KMS-11 (cell line): ENCODE measurements at regions not wholly inside any gene's neighbourhood (a gene's known extent, or its start where the extent isn't known, plus 50 kb on each side); places are given as distances from the start of the nearest gene placed in this dataset.

Experiments
- H2AFZ ChIP-seq: fragments of 200-600 bp; sonication (generic); 2 replicates; pipeline ENCODE4 v1.6.1; 2016; ENCODE audit warnings: antibody characterized with exemption, mixed run types, low read depth
- H3K27ac ChIP-seq: fragments of 200-600 bp; sonication (generic); 2 replicates; pipeline ENCODE4 v1.6.1; 2016; ENCODE audit warnings: mild to moderate bottlenecking, mixed run types
- H3K27me3 ChIP-seq: fragments of 200-600 bp; sonication (generic); 2 replicates; pipeline ENCODE4 v1.6.1; 2017; ENCODE audit warnings: mild to moderate bottlenecking, low read depth, mixed run types, moderate library complexity; ENCODE audit not compliant: insufficient read depth
- H3K36me3 ChIP-seq: fragments of 200-600 bp; sonication (generic); 2 replicates; pipeline ENCODE4 v1.6.1; 2017; ENCODE audit warnings: mild to moderate bottlenecking, mixed run types; ENCODE audit not compliant: insufficient read depth
- H3K4me1 ChIP-seq: fragments of 200-600 bp; sonication (generic); 2 replicates; pipeline ENCODE4 v1.6.1; 2016; ENCODE audit warnings: mild to moderate bottlenecking, low read depth, mixed run types; ENCODE audit not compliant: poor library complexity, severe bottlenecking
- H3K4me2 ChIP-seq: fragments of 200-600 bp; sonication (generic); 2 replicates; pipeline ENCODE4 v1.7.0; 2016; ENCODE audit warnings: mild to moderate bottlenecking, mixed run types
- H3K4me3 ChIP-seq: fragments of 200-600 bp; sonication (generic); IDR thresholded peaks from 2 replicates; pipeline ENCODE4 v1.6.1; 2017; ENCODE audit warnings: low read depth, low read length, mixed read lengths; ENCODE audit not compliant: insufficient read depth
- H3K79me2 ChIP-seq: fragments of 200-600 bp; sonication (generic); 2 replicates; pipeline ENCODE4 v1.6.1; 2016; ENCODE audit warnings: low read depth, mixed run types; ENCODE audit not compliant: insufficient read depth
- H3K9ac ChIP-seq: fragments of 200-600 bp; sonication (generic); 2 replicates; pipeline ENCODE4 v1.6.1; 2016; ENCODE audit warnings: mild to moderate bottlenecking, mixed run types
- H4K20me1 ChIP-seq: fragments of 200-600 bp; sonication (generic); 2 replicates; pipeline ENCODE4 v1.6.1; 2016; ENCODE audit warnings: mild to moderate bottlenecking, mixed run types; ENCODE audit not compliant: insufficient read depth
- TF ChIP-seq, protein P1 (sequence below): fragments of 200-600 bp; sonication (generic); conservative IDR thresholded peaks from 2 replicates; pipeline ENCODE4 v1.6.1; 2017; ENCODE audit warnings: low read depth, mild to moderate bottlenecking, antibody characterized with exemption, low read length, moderate library complexity, mixed read lengths

DNA sequence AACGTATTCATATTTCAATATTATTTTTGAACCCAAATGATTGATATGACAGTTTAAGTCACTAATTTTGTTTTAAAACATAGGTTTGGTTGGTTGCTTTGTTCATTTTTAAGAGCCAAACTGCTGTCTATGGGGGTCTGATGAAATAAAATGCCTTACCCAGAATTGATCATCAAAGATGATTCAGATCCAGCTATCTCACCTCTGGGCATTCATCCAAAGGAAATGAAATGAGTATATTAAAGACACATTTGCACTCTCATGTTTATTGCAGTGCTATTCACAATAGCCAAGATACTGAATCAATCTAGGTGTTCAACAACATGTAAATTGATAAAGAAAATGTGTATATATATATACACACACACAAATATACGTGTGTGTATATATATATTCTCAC, 326.9 kb upstream of the GULP1 start:
- no peaks in the 10 kb centered on the region for H4K20me1 ChIP-seq
- H3K9ac ChIP-seq = no peak overlapping the region
- no peaks in the 10 kb centered on the region for H3K36me3 ChIP-seq
- TF ChIP-seq, protein P1, sequence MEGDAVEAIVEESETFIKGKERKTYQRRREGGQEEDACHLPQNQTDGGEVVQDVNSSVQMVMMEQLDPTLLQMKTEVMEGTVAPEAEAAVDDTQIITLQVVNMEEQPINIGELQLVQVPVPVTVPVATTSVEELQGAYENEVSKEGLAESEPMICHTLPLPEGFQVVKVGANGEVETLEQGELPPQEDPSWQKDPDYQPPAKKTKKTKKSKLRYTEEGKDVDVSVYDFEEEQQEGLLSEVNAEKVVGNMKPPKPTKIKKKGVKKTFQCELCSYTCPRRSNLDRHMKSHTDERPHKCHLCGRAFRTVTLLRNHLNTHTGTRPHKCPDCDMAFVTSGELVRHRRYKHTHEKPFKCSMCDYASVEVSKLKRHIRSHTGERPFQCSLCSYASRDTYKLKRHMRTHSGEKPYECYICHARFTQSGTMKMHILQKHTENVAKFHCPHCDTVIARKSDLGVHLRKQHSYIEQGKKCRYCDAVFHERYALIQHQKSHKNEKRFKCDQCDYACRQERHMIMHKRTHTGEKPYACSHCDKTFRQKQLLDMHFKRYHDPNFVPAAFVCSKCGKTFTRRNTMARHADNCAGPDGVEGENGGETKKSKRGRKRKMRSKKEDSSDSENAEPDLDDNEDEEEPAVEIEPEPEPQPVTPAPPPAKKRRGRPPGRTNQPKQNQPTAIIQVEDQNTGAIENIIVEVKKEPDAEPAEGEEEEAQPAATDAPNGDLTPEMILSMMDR = no peak
- no peak overlapping the region for H2AFZ ChIP-seq
- no peaks in the 10 kb centered on the region for H3K79me2 ChIP-seq
- H3K4me3 ChIP-seq = no peak overlapping the region
- H3K27me3 ChIP-seq = no peaks in the 10 kb centered on the region
- H3K4me2 ChIP-seq = no peak overlapping the region
- no peak overlapping the region for H3K27ac ChIP-seq
- H3K4me1 ChIP-seq = no peaks in the 10 kb centered on the region

DNA sequence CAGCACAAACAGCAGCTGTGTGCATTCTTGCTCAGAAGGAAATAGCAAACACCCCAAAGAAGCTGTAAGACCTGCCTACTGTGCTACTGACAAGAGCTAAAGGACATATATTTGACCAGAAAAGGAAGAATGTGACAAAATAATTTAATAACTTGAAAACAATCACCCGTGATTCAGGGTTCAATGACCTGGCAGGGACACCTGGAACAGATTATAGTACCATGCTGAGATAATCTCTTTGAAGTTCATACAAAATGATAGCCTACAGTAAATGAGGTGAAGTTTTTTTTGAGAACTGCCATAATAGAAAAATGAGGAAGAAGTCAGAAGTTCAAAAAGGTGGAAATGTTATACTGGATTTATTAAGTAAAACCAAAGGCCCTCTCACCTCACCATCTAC, 324.8 kb upstream of the GULP1 start:
- Histone ChIP-seq H3K27me3 (no peaks in the 10 kb centered on the region), H3K4me1 (no peaks in the 10 kb centered on the region), H3K36me3 (no peaks in the 10 kb centered on the region), H4K20me1 (no peaks in the 10 kb centered on the region), H3K4me2 (no peak overlapping the region), H3K27ac (no peak overlapping the region), H3K4me3 (no peak overlapping the region), H3K79me2 (no peaks in the 10 kb centered on the region), H3K9ac (no peak overlapping the region), H2AFZ (no peak overlapping the region)
- TF ChIP-seq, protein P1 = no peak

DNA sequence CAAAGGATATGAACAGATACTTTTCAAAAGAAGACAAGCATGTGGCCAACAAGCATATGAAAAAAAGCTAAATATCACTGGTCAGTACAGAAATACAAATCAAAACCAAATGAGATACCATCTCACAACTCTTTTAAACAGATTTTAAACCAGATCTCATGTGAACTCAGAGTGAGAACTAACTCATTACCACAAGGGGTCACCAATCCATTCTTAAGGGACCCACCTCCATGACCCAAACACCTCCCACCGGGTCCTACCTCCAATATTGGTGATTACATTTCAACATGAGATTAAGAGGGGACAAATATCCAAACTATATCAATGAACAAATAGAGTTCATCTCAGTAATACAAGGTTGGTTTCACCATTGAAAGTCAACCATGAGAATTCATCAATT, 319.8 kb upstream of the GULP1 start:
- Histone ChIP-seq H3K4me2 (no peak overlapping the region), H3K36me3 (no peaks in the 10 kb centered on the region), H2AFZ (no peak overlapping the region), H3K27ac (no peak overlapping the region), H3K4me3 (no peak overlapping the region), H3K9ac (no peak overlapping the region), H4K20me1 (no peaks in the 10 kb centered on the region), H3K79me2 (no peaks in the 10 kb centered on the region), H3K4me1 (no peaks in the 10 kb centered on the region), H3K27me3 (no peaks in the 10 kb centered on the region)
- TF ChIP-seq, protein P1 = 0 out of 2 replicates have a peak, but pooled peaks have one; percentile 24

DNA sequence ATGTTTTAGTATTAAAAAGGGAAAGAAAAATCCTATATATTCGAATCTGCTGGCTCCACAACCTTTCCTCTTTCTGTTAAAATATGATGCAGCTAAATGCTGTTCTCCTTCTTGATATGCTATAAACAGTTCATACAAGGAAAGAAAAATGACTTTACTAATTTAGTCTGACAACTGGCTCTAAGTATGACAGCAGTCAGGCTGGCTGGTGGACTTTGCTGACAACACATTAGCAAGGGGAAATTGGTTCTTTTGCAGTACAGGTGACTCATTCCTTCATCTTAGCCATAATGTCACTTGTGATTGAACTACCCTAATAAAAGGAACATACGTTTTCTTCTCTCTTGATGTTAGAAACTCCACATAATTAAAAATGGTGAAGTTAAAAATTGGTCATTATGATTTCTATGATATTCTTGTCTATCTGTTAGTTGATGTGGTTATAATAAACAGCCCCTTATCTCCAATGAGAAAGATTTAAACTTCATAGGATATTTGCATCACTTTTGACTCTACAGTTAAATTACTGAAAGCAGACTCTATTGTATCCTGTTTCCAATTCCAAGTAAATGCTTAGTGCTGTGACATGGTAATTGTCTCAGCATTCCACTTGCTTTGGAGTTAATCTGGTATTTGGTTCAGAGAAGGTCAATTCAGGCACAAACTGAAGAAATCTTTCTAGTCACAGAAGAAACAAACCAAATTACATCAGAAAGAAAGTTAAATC, 315.3 kb upstream of the GULP1 start:
- H3K4me1 ChIP-seq = peaks cover 8% of the 10 kb centered on the region
- H3K79me2 ChIP-seq = no peaks in the 10 kb centered on the region
- H3K27me3 ChIP-seq = no peaks in the 10 kb centered on the region
- no peak overlapping the region for H3K9ac ChIP-seq
- H3K27ac ChIP-seq = no peak overlapping the region
- TF ChIP-seq, protein P1 = no peak
- no peaks in the 10 kb centered on the region for H4K20me1 ChIP-seq
- H3K4me2 ChIP-seq = no peak overlapping the region
- H3K36me3 ChIP-seq = no peaks in the 10 kb centered on the region
- no peak overlapping the region for H2AFZ ChIP-seq
- no peak overlapping the region for H3K4me3 ChIP-seq
